B cell (primary cell): ENCODE measurements at regions not wholly inside any gene's neighbourhood (a gene's known extent, or its start where the extent isn't known, plus 50 kb on each side); places are given as distances from the start of the nearest gene placed in this dataset.
"Not testable (repeated sequence)": the region's sequence is repeated elsewhere in the genome, so short reads cannot be mapped to it uniquely, and the experiment has no call there.

Source experiments
- ATAC-seq: fragments of 200-7000 bp; cut with Tn5 transposase; one replicate; pipeline ENCODE4 v1.10.0; 2021; ENCODE audit warnings: low read depth, mild to moderate bottlenecking, moderate number of reproducible peaks, moderate library complexity
- CTCF ChIA-PET: fragments of 350-600 bp; sonication (Branson Sonifier 250); formaldehyde crosslinking; loops from one replicate; lab custom pipeline; 2021; ENCODE audit warnings: antibody characterized with exemption, inconsistent platforms; lab: Charles Lee
- POLR2A ChIA-PET: fragments of 350-600 bp; sonication (Branson Sonifier 250); formaldehyde crosslinking; loops from one replicate; lab custom pipeline; 2021; ENCODE audit warnings: antibody characterized with exemption; lab: Charles Lee
- DNase-seq: peaks from one replicate; pipeline ENCODE4 v3.0.0; 2013
- H2AFZ ChIP-seq: 2 replicates; pipeline ENCODE4 v1.6.1; 2012; ENCODE audit warnings: mild to moderate bottlenecking, low read depth, low read length; ENCODE audit not compliant: insufficient read depth, poor library complexity, severe bottlenecking
- H3K27ac ChIP-seq, 2 donors: 1 replicate in 1 of 2; 2 replicates in 1 of 2; pipeline ENCODE4 v1.5.1; 2012 to 2013; ENCODE audit warnings: low read length in 2 of 2, mild to moderate bottlenecking in 2 of 2, moderate library complexity in 1 of 2
- H3K27me3 ChIP-seq, 4 experiments: fragments of 200-600 bp in 1 of 4; sonication (generic) in 1 of 4; replicated peaks in 1 of 4; 1 replicate in 2 of 4; 2 replicates in 2 of 4; pipeline versions ENCODE4 v1.6.1 to v1.7.0; 2013 to 2016; ENCODE audit warnings: low read length in 3 of 4, mild to moderate bottlenecking in 2 of 4, mixed read lengths in 1 of 4, moderate library complexity in 1 of 4; ENCODE audit not compliant: insufficient read depth in 4 of 4, control insufficient read depth in 3 of 4; ENCODE audit errors: control extremely low read depth in 1 of 4
- H3K36me3 ChIP-seq, 2 experiments: replicated peaks in 1 of 2; 1 replicate in 1 of 2; 2 replicates in 1 of 2; pipeline versions ENCODE4 v1.6.1 to v1.7.1; 2013; ENCODE audit warnings: low read length in 1 of 2; ENCODE audit not compliant: insufficient read depth in 2 of 2, control insufficient read depth in 1 of 2; ENCODE audit errors: control extremely low read depth in 1 of 2, extremely low read depth in 1 of 2
- H3K4me1 ChIP-seq, 2 donors: fragments of 200-600 bp in 1 of 2; sonication (generic) in 1 of 2; 1 replicate in 1 of 2; 2 replicates in 1 of 2; pipeline versions ENCODE4 v1.5.1 to v1.6.1; 2013 to 2017; ENCODE audit warnings: low read length in 2 of 2; ENCODE audit not compliant: control insufficient read depth in 2 of 2, insufficient read depth in 2 of 2
- H3K4me2 ChIP-seq: replicated peaks from 2 replicates; pipeline ENCODE3; 2012; ENCODE audit warnings: mild to moderate bottlenecking, low read depth, low read length; ENCODE audit not compliant: poor library complexity, severe bottlenecking
- H3K4me3 ChIP-seq, 5 experiments: fragments of 200-600 bp in 1 of 5; sonication (generic) in 1 of 5; 1 replicate in 3 of 5; 2 replicates in 2 of 5; pipeline versions ENCODE4 v1.5.1 to v1.7.0; 2011 to 2016; ENCODE audit warnings: low read length in 4 of 5, mild to moderate bottlenecking in 4 of 5, low read depth in 2 of 5, control low read depth in 1 of 5, moderate library complexity in 1 of 5; ENCODE audit not compliant: insufficient read depth in 1 of 5; ENCODE audit errors: control extremely low read depth in 1 of 5, extremely low read depth in 1 of 5
- H3K79me2 ChIP-seq: fragments of 200-600 bp; sonication (generic); one replicate; pipeline ENCODE4 v1.6.0; 2016; ENCODE audit warnings: low read length; ENCODE audit not compliant: control insufficient read depth, insufficient read depth
- H3K9ac ChIP-seq: fragments of 200-600 bp; sonication (generic); 2 replicates; pipeline ENCODE4 v1.6.1; 2017; ENCODE audit warnings: mild to moderate bottlenecking, low read length, moderate library complexity
- H3K9me3 ChIP-seq, 3 donors: one replicate each; pipeline versions ENCODE4 v1.6.1 to v1.7.1; 2013; ENCODE audit warnings: low read length in 2 of 3; ENCODE audit not compliant: control insufficient read depth in 2 of 3, insufficient read depth in 1 of 3; ENCODE audit errors: control extremely low read depth in 1 of 3
- H4K20me1 ChIP-seq: 2 replicates; pipeline ENCODE4 v1.6.0; 2012; ENCODE audit warnings: mild to moderate bottlenecking, low read length; ENCODE audit not compliant: insufficient read depth, control insufficient read depth, poor library complexity, severe bottlenecking
- H3K27ac Mint-ChIP-seq: one replicate; pipeline ENCODE4 v1.8.0; 2021; ENCODE audit warnings: mixed read lengths
- H3K27me3 Mint-ChIP-seq: one replicate; pipeline ENCODE4 v1.8.0; 2021; ENCODE audit warnings: mixed read lengths
- H3K4me1 Mint-ChIP-seq: one replicate; pipeline ENCODE4 v1.8.0; 2021; ENCODE audit warnings: mixed read lengths
- H3K4me3 Mint-ChIP-seq: one replicate; pipeline ENCODE4 v1.8.0; 2021; ENCODE audit warnings: mixed read lengths
- H3K9me3 Mint-ChIP-seq: one replicate; pipeline ENCODE4 v1.8.0; 2022; ENCODE audit warnings: mixed read lengths; ENCODE audit not compliant: insufficient read depth
- EZH2 ChIP-seq: IDR thresholded peaks from 2 replicates; pipeline ENCODE4 v1.6.1; 2012; ENCODE audit warnings: borderline replicate concordance, low read depth, mild to moderate bottlenecking, moderate library complexity, low read length; ENCODE audit not compliant: insufficient read depth, poor library complexity, severe bottlenecking
- WGBS: methylation state at CpG from one replicate; pipeline ENCODE4 v1.1.5; 2013; ENCODE audit warnings: missing lambda C conversion rate; ENCODE audit not compliant: insufficient coverage; 5-methylcytosine and 5-hydroxymethylcytosine counted together
- intact Hi-C: fragments of 100-400 bp; cut with micrococcal nuclease; formaldehyde crosslinking; loops from one replicate; pipeline ENCODE4 v1.10.0; 2022
- TF ChIP-seq, protein P1 (sequence below): fragments of 200-600 bp; IDR thresholded peaks from one replicate; pipeline ENCODE4 v1.8.0; 2022; ENCODE audit warnings: antibody characterized with exemption, mild to moderate bottlenecking

- Histone ChIP-seq H3K4me3 (no peak overlapping the region), H3K27ac (no peak overlapping the region), H3K9ac (no peak overlapping the region), H3K27me3 (peaks cover 0 to 27% (median 8%) of the 10 kb centered on the region in 4 experiments), H2AFZ (no peak overlapping the region), H3K79me2 (no peaks in the 10 kb centered on the region), H4K20me1 (no peaks in the 10 kb centered on the region), H3K4me1 (peaks cover 3 to 4% of the 10 kb centered on the region in 2 donors), H3K9me3 (no peaks in the 10 kb centered on the region), H3K36me3 (no peaks in the 10 kb centered on the region), H3K4me2 (no peak overlapping the region)
- no peak for ATAC-seq
- no peak for TF ChIP-seq EZH2
- TF ChIP-seq, protein P1, sequence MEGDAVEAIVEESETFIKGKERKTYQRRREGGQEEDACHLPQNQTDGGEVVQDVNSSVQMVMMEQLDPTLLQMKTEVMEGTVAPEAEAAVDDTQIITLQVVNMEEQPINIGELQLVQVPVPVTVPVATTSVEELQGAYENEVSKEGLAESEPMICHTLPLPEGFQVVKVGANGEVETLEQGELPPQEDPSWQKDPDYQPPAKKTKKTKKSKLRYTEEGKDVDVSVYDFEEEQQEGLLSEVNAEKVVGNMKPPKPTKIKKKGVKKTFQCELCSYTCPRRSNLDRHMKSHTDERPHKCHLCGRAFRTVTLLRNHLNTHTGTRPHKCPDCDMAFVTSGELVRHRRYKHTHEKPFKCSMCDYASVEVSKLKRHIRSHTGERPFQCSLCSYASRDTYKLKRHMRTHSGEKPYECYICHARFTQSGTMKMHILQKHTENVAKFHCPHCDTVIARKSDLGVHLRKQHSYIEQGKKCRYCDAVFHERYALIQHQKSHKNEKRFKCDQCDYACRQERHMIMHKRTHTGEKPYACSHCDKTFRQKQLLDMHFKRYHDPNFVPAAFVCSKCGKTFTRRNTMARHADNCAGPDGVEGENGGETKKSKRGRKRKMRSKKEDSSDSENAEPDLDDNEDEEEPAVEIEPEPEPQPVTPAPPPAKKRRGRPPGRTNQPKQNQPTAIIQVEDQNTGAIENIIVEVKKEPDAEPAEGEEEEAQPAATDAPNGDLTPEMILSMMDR, result no peak
- Mint-ChIP-seq H3K9me3 (no peaks in the 10 kb centered on the region), H3K4me1 (peaks cover 2% of the 10 kb centered on the region), H3K27me3 (peaks cover 26% of the 10 kb centered on the region), H3K27ac (no peak overlapping the region), H3K4me3 (no peak overlapping the region)
- DNase-seq, result no peak
- 96% methylated on average over 4 of the region's 7 CpGs for WGBS
- ChIA-PET CTCF (interaction anchor here (0.9 to 1.3 kb wide), 2 partner anchors 11 to 298 kb away, joined by 3 read pairs; no protein-coding TSS in a partner anchor), POLR2A (no interaction called here)
- intact Hi-C loops, result no loop called here
Observed at GRCh38 chr1:157197906-157198435, 59.8 kb upstream of the ETV3 start.

DNA sequence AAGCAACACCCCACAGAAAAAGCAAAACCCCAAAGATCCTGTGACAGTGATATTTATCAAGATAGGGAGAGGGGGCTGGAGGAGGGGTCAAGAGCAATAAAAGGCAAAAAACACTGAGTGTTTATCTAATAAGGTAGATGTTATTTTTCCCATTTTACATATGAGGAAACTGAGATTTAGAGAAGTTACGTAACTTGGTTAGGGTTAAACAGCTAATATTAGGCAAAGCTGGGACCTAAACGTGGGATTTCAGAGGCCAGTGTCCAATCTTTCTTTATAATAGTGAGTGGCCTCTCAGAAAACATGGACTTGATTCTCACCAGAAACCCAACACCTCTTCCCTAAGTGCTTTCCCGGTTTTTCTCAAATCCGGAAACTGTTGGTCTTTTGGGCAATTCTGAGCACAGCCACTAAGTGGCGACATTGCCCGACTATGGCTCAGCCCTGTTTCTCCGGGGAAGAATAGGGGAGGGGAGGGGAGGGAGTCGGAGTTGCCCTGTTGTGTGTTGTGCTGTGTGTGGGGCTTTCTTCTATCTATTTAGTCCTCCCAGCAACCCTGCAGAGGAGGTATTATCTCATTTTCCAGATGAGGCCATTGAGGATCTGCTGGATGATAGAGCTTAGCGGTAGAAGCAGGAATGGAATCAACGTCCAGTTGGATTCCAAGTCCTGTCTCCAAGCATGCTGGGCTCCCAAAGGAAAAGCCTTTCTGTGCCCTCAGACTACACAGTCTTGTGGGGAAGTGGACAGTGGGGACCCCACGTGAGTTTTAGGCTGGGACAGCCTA lies 58.7 kb upstream of the ETV3 start:
- ATAC-seq (peak; percentile 45), DNase-seq (peak; percentile 26)
- H3K4me2 ChIP-seq, H3K36me3 ChIP-seq, H2AFZ ChIP-seq, H3K27ac ChIP-seq, intact Hi-C loops, H3K79me2 ChIP-seq, H3K4me3 ChIP-seq, H4K20me1 ChIP-seq, POLR2A ChIA-PET, H3K9ac ChIP-seq, H3K9me3 Mint-ChIP-seq, H3K4me1 Mint-ChIP-seq, H3K9me3 ChIP-seq, H3K4me3 Mint-ChIP-seq, H3K27ac Mint-ChIP-seq, H3K4me1 ChIP-seq: not testable (repeated sequence)
- TF ChIP-seq, protein P1, result peak; percentile 61
- peaks cover 0 to 33% (median 10%) of the 10 kb centered on the region in 4 experiments for H3K27me3 ChIP-seq
- WGBS, result no CpG with 5 or more reads among the region's 11 CpGs
- peaks cover 31% of the 10 kb centered on the region for H3K27me3 Mint-ChIP-seq
- CTCF ChIA-PET, result interaction anchor here (0.6 to 2.8 kb wide), 15 partner anchors 9 to 1498 kb away, joined by 3 to 12 read pairs (median 4); no protein-coding TSS in a partner anchor
